GM19467 (cell line): ENCODE measurements at regions not wholly inside any gene's neighbourhood (a gene's known extent, or its start where the extent isn't known, plus 50 kb on each side); places are given as distances from the start of the nearest gene placed in this dataset.
"Not testable (repeated sequence)": the region's sequence is repeated elsewhere in the genome, so short reads cannot be mapped to it uniquely, and the experiment has no call there.

ENCODE experiments used
- ATAC-seq: cut with Tn5 transposase; IDR thresholded peaks from one replicate; pipeline ENCODE4 v1.9.1; 2021; ENCODE audit warnings: mild to moderate bottlenecking, moderate library complexity; ENCODE audit not compliant: unreplicated experiment

- no peak for ATAC-seq
These were observed 1288.6 kb upstream of the CNTN5 start for GRCh38 chr11:97732011-97732632.

GRCh38 chr11:97738751-97739150, 1282.0 kb upstream of the CNTN5 start:
- no peak for ATAC-seq

- no peak for ATAC-seq
These were observed 1280.6 kb upstream of the CNTN5 start for GRCh38 chr11:97739932-97740800.

GRCh38 chr11:97740801-97741151, 1280.0 kb upstream of the CNTN5 start:
- ATAC-seq, result no peak

GRCh38 chr11:97742717-97743116, 1278.0 kb upstream of the CNTN5 start:
- ATAC-seq, result no peak

- no peak for ATAC-seq
These were observed 1277.5 kb upstream of the CNTN5 start for GRCh38 chr11:97743205-97743742.

GRCh38 chr11:97745515-97746050, 1275.2 kb upstream of the CNTN5 start:
- ATAC-seq, result no peak

GRCh38 chr11:97746818-97747217, 1273.9 kb upstream of the CNTN5 start:
- ATAC-seq, result no peak

GRCh38 chr11:97751405-97751804, 1269.3 kb upstream of the CNTN5 start:
- no peak for ATAC-seq

- no peak for ATAC-seq
These were observed 1268.8 kb upstream of the CNTN5 start for GRCh38 chr11:97751952-97752351.

GRCh38 chr11:97754976-97755375, 1265.8 kb upstream of the CNTN5 start:
- ATAC-seq, result no peak

GRCh38 chr11:97756571-97757335, 1264.0 kb upstream of the CNTN5 start:
- ATAC-seq, result no peak

GRCh38 chr11:97761175-97761574, 1259.6 kb upstream of the CNTN5 start:
- no peak for ATAC-seq

- ATAC-seq, result no peak
These were observed 1256.6 kb upstream of the CNTN5 start for GRCh38 chr11:97764193-97764592.

- no peak for ATAC-seq
These were observed 1256.1 kb upstream of the CNTN5 start for GRCh38 chr11:97764605-97765004.

GRCh38 chr11:97770570-97770969, 1250.2 kb upstream of the CNTN5 start:
- ATAC-seq, result no peak

- no peak for ATAC-seq
These were observed 1248.0 kb upstream of the CNTN5 start for GRCh38 chr11:97772705-97773104.

- ATAC-seq, result not testable (repeated sequence)
These were observed 1236.4 kb upstream of the CNTN5 start for GRCh38 chr11:97784388-97784787.

- ATAC-seq, result no peak
These were observed 1233.8 kb upstream of the CNTN5 start for GRCh38 chr11:97786961-97787360.

GRCh38 chr11:97794876-97795275, 1225.9 kb upstream of the CNTN5 start:
- no peak for ATAC-seq

GRCh38 chr11:97800891-97801290, 1219.9 kb upstream of the CNTN5 start:
- no peak for ATAC-seq
